GM18873 (cell line): ENCODE measurements at regions not wholly inside any gene's neighbourhood (a gene's known extent, or its start where the extent isn't known, plus 50 kb on each side); places are given as distances from the start of the nearest gene placed in this dataset.
A peak's percentile ranks its signal among the peaks of the same experiment; 100 is the strongest.

Experiments
- ATAC-seq: cut with Tn5 transposase; IDR thresholded peaks from one replicate; pipeline ENCODE4 v1.9.1; 2021; ENCODE audit warnings: mild to moderate bottlenecking, moderate library complexity, moderate number of reproducible peaks; ENCODE audit not compliant: unreplicated experiment, low FRiP score

- no peak for ATAC-seq
These were observed 91.5 kb downstream of the TEX51 start for GRCh38 chr2:126990200-126990599.

GRCh38 chr2:126990605-126991532, 92.2 kb downstream of the TEX51 start:
- no peak for ATAC-seq

GRCh38 chr2:126994340-126994777, 95.7 kb downstream of the TEX51 start:
- no peak for ATAC-seq

- peak; percentile 47 for ATAC-seq
These were observed 97.1 kb downstream of the TEX51 start for GRCh38 chr2:126995621-126996377.

- ATAC-seq: no peak
These were observed 97.6 kb downstream of the TEX51 start for GRCh38 chr2:126996378-126996699.
